SK-N-MC (cell line): ENCODE measurements at regions not wholly inside any gene's neighbourhood (a gene's known extent, or its start where the extent isn't known, plus 50 kb on each side); places are given as distances from the start of the nearest gene placed in this dataset.

Experiments used
- EZH2 ChIP-seq: fragments of 200-600 bp; sonication (generic); IDR thresholded peaks from one replicate; pipeline ENCODE4 v1.6.1; 2017; ENCODE audit warnings: antibody characterized with exemption
- FOXP2 ChIP-seq: optimal IDR thresholded peaks from 2 replicates; pipeline ENCODE3; 2011; ENCODE audit warnings: mild to moderate bottlenecking, moderate library complexity; ENCODE audit not compliant: insufficient read depth; ENCODE audit errors: extremely low read length, control extremely low read depth
- POLR2AphosphoS5 ChIP-seq: IDR thresholded peaks from 2 replicates; pipeline ENCODE4 v1.6.1; 2012; ENCODE audit warnings: mild to moderate bottlenecking, low read depth, low read length, borderline replicate concordance

DNA sequence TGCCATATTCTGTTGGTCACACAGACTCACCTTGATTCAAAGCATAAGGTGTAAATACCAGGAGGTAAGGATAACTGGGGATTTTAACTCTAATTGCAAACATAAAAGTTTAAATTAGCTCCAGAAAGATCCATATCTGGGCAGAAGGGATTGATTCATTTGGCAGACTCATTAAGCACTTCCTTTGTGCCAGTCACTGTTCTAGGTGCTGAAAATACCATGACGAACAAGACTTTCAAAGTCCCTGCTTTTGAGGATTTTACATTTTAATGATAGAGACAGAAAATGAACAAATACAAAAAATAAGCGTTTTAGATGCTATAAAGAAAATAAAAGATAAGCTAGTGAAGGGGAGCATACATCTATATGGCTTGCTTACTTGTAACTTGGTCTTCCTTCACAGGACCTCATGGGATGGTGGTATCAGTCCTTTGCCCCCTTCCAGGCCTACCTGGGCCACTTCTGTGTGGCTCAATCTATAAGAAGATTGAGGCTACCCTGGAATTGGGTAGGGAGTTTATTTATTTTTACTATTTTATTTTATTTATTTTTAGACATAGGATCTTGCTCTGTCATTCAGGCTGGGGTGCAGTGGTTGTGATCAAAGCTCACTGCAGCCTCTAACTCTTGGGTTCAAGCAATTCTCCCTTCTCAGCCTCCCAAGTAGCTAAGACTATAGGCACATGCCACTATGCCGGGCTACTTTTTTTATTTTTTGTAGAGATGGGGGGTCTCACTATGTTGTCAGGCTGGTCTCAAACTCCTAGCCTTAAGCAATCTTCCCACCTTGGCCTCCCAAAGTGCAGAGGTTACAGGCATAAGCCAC, 212.8 kb downstream of the MYCN start:
- no peak for TF ChIP-seq EZH2
- TF ChIP-seq FOXP2: no peak
- no peak for TF ChIP-seq POLR2AphosphoS5
